Esophagus muscularis mucosa (tissue), 3 donors: ENCODE measurements at regions not wholly inside any gene's neighbourhood (a gene's known extent, or its start where the extent isn't known, plus 50 kb on each side); places are given as distances from the start of the nearest gene placed in this dataset.

Experiments used
- CTCF ChIP-seq, 3 experiments: fragments of 200-600 bp in 2 of 3; fragments of 450-650 bp in 1 of 3; sonication (generic) in 2 of 3; IDR thresholded peaks; one replicate each; pipeline ENCODE4 v1.5.1; 2017 to 2019; ENCODE audit warnings: antibody characterized with exemption in 3 of 3, mild to moderate bottlenecking in 2 of 3, moderate library complexity in 1 of 3
- POLR2A ChIP-seq: fragments of 450-650 bp; IDR thresholded peaks from one replicate; pipeline ENCODE4 v1.6.1; 2017; ENCODE audit warnings: antibody characterized with exemption, moderate library complexity, mild to moderate bottlenecking, low read depth

GRCh38 chr12:43066471-43066870, 476.9 kb upstream of the PRICKLE1 start:
- TF ChIP-seq CTCF (IDR thresholded peaks at IDR 0.05) (no peak), POLR2A (no peak)
